ENCODE measurements at regions not wholly inside any gene's neighbourhood (a gene's known extent, or its start where the extent isn't known, plus 50 kb on each side); places are given as distances from the start of the nearest gene placed in this dataset.
"Not testable (repeated sequence)": the region's sequence is repeated elsewhere in the genome, so short reads cannot be mapped to it uniquely, and the experiment has no call there.

- DNase-seq = not testable (repeated sequence)
Measured at GRCh38 chr7:26424319-26424718, 132.7 kb downstream of the SNX10 start.

GRCh38 chr7:26425655-26426054, 134.0 kb downstream of the SNX10 start:
- DNase-seq = no peak

- no peak for DNase-seq
Measured at GRCh38 chr7:26426096-26426495, 134.4 kb downstream of the SNX10 start.

DNA sequence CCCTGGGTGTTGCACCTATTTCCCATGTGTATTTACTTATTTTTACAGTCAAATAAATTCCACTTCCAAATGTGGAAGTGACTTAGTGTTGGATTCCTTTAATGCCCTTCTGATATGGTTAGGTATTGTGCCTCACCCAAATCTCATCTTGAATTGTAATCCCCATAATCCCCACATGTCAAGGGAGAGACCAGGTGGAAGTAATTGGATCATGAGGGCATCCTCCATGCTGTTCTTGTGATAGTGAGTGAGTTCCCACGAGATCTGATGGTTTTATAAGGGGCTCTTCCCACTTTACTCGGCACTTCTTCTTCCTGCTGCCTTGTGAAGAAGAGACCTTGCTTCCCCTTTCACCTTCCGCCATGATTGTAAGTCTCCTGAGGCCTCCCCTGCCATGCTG, 136.9 kb downstream of the SNX10 start:
- no peak for DNase-seq

DNA sequence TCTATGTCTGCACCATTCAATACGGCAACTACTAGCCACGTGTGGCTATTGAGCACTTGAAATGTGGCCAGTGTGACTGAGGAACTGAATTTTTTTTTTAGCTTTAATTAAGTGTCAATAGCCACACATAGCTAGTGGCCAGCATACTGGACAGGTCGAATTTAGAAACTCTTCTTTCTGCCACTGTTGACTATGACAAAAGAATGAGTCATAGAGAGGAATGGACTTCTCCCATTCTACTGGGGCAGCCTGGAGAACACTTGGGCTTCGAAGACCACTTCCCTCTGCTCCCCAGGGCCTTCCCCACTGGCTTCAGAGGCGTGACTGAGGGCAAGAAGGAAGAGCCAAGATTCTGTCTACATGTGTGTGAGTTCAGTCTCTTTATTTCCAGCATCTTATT, 137.5 kb downstream of the SNX10 start:
- DNase-seq = no peak

DNA sequence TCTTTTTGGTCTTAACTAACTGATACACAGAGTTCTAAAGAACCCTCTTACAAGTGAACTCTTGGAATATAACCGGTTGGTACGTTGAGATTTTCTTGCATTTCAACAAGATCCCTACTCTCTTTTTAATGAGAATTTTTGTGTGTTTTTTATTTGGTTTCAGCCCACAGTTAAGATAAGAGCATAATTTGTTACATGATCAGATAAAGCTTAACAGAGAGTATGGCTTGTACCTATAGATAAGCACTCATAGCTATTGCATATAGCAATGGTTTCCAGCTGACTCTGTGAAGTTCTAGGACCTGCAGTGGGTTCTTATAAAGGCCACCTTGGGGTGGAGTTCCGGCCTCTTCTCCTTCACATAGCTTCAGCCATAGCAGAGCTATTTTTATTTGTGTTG, 143.3 kb downstream of the SNX10 start:
- no peak for DNase-seq

DNA sequence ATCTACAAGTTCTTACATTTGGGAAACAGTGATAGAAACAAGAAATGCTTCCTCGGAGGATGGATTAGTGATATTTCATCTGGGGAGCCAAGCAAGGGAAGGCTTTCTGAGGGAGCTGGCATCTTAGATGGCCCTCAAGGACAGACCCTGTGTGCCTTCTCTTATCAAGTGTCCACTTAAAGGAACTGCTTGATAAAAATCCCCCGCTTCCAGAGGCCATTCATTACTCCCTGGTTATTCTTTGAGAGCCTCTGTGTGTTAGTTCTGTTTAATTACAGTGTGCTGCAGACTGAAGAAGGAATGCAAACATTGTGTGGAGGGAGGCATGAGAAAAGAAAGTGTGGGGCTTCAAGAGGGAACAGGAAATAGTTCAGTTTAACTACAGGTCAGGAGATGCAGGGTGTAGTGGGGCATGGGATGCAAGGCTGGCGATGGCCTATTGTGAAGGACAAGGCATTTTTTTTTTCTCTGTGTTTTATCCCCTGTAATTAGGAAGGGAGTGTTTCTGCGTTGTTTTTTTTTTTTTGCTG, 145.4 kb downstream of the SNX10 start:
- no peak for DNase-seq

GRCh38 chr7:26438078-26438477, 146.4 kb downstream of the SNX10 start:
- no peak for DNase-seq

- no peak for DNase-seq
Measured at GRCh38 chr7:26439521-26440232, 148.0 kb downstream of the SNX10 start.

GRCh38 chr7:26440233-26441001, 148.8 kb downstream of the SNX10 start:
- no peak for DNase-seq

DNA sequence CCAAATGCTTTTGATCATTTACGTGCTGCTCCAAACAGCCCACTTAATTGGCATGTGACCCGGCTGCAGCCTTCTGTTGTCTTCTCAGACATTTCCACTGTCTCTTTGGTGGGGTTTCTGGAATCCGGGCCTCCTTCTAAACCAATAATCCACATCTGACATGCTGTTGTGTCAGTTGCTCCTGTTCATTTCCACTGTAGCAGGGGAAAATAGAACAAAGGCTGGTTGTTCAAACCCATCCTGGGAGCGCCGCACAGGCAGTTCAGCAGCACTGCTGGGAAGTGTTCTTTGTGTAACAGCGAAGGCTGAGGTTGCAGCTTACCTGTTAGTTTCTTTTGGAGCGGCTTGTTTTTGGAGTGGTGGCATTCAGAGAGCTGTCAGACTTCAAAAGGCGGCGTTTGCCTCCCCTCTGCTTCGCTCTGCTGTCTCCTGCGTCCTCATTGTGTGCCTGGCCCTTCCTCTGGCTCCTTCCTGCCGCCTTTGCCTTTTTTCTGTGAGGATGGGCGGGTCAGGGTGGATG, 149.4 kb downstream of the SNX10 start:
- no peak for DNase-seq

DNA sequence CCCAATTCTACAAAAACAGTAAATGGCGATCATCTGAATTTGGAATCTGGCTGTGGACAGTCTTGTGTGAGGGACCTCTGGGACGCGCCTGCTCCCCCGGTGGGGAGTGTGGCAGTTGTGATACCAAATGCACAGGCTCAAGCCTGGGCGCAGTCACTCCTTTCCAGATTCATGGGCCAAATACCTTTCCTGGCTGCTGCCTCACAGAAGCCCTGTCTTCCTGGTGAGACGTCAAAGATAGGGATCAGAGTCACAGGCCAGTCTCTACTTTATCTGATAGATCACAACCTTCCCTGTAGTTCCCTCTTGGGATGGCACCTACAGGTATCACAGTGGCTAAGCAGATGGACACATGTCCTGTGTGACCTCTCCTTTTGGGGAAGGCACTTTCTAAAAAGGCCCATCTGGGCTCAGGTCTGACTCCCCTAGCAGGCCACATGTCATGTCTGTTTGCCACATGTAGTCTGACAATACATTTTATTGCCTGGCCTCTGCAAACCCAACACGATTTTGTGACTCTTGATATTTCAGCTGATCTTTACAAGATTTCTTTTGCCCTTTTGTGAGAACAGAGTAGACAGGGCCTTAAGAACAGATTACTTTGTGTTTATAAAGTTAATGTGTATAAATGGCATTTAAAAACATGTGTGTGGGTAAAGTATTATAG, 150.1 kb downstream of the SNX10 start:
- DNase-seq = no peak

DNA sequence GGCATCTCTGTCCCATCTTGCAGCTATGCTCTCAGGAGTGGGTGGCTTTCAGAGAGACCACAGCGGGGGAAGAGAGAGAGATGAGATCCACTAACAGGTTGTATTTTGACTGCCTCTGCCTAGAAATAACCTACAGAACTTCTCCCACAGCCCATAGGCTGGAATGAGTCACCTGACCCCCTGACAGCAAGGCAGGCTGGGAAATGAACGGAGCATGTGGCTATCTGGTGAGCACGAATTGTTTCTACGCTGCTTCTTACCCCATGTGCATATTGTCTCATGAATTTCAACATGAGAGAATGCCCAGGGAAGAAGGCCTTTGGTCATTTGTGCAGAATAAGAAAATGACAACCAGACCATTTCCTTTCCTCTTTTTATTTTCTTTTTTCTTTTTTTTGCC, 151.3 kb downstream of the SNX10 start:
- DNase-seq = no peak

DNA sequence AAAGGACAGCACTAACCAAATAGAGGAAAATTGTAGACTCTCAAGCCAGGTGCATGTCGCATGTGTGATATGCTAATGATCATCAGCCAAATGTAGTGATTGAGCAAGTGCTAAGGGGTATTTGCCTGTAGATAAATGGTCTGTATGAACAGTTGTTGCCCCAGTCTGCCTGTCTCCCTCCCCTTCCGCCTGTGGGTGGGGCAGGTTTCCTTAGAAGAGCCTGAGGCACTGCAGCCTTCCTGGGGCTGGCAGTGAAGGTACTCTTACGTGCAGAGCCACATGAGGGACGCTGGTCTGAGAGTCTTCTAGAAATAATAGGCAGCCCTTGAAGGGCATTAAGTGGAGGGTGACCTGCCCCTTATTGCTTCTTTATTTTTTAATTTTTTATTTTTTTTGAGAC, 152.1 kb downstream of the SNX10 start:
- no peak for DNase-seq

GRCh38 chr7:26444555-26444954, 152.9 kb downstream of the SNX10 start:
- DNase-seq = no peak

GRCh38 chr7:26447116-26447515, 155.5 kb downstream of the SNX10 start:
- DNase-seq = no peak

DNA sequence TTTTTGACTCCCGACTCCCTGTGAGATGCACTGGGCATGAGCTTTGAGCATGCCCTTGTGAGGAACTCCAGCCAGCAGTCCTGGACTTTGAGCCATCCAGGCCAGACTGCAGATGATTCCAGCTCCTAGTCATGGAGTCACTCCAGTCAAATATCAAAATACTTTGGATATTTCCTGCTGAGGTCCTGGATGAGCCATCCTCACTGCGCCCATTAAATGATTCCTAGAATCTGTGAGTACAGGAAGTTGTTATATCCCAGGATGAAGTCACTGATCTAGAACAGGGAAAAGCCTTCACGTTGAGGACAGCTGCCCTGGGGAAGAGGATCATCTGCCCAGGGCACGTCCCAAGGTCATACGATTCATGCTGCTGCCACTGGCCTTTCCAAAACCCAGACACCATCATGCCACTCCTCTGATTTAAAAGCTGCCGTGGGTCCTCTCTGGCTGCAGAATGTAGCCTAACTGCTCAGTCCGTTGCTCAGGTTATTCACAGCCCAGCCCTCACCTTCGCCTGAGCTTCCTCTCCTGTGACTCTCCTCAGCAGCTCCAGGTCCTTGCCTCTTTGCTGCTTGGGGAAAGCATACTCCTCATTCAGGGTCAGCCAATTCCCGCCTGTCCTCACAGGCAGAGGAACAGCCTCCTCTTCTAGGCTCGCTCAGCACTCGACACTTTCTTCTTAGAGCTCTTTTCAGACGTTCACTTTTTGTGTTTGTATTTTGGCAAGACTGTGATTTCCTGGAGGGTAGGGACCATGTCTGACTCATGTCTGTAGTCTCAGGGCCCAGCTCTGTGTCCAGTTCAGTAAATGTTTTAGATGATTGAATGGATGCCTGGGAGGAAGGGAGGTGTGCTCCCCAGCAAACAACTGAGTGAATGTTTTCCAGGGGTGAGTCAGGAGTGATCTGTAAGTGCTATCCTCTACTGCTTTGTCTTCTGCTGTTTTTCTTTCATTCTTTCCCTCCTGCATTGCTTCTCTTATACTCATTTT, 157.8 kb downstream of the SNX10 start:
- no peak for DNase-seq

- no peak for DNase-seq
Measured at GRCh38 chr7:26451997-26452396, 160.3 kb downstream of the SNX10 start.

DNA sequence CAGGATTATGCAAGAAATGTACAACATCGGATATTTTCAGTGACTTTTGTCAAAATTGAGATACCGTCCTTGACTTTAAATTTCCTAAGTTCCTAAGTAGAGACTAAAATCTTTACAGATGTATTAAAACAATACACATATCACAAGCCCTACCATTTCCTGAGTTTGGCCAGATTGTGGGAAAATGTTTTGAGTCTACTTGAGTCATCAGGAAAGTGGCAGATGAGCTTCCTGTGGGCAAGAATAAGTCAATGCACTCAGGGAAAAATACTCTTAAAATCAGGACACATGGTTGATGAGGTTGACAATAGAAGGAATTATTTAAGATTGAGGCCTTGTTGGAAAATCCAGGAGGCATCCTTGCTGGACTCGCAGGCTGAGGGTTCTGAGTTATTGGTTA, 162.5 kb downstream of the SNX10 start:
- DNase-seq = no peak

DNA sequence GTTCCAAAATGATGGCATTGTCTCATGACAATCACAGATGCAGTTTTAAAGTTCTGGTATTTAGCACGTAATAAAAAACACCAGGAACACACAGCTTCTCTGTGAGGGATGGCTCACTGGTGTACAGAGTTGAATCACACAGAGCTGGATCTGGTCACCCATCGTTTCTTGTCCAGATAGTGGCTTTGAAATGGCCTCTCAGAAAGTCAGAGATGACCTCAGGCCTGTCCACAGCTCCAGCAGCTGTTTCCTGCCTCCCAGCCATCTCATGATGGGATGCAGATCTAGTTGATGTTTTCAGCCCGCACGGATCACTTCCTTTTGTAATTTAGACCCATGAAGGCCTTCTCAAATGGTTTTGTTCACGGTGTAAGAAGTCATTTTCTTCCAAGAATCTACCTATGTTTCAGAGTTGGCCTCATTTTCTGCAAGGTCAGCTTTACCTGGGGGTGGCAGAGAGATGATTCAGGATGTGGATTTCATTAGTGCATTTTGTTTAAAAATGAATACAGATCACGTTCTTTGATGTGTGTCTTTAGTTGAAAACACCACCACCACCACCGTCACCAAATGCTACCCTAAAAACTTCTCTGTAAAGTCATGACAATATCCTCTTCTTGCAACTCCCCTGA, 166.2 kb downstream of the SNX10 start:
- no peak for DNase-seq

- DNase-seq = no peak
Measured at GRCh38 chr7:26458466-26459145, 166.9 kb downstream of the SNX10 start.

Measured in SW 1271 (cell line).